ENCODE measurements at regions not wholly inside any gene's neighbourhood (a gene's known extent, or its start where the extent isn't known, plus 50 kb on each side); places are given as distances from the start of the nearest gene placed in this dataset.

DNA sequence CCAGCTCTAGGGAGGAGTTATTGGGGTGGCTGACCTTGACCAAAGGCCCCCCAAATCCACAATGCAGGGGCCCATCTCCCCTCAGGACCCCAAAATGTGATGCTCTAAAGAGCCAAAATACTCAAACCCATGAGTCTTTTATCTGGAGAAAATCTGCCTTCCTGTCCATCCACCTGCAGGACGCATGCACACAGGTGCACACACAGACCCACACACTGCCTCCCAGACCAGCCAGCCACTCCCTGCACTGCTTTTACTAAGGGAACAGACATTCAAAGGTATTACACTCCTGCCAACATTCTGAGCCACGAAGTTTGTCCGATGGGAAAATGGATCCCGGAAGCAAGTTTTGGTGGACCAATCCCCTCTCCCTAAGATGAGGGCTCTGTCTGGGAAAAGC, 76.1 kb upstream of the CDH5 start:
- DNase-seq (ENCODE audit: insufficient read length, low spot score) (no peak), FAIRE-seq (no peak)
- TF ChIP-seq, protein P1, sequence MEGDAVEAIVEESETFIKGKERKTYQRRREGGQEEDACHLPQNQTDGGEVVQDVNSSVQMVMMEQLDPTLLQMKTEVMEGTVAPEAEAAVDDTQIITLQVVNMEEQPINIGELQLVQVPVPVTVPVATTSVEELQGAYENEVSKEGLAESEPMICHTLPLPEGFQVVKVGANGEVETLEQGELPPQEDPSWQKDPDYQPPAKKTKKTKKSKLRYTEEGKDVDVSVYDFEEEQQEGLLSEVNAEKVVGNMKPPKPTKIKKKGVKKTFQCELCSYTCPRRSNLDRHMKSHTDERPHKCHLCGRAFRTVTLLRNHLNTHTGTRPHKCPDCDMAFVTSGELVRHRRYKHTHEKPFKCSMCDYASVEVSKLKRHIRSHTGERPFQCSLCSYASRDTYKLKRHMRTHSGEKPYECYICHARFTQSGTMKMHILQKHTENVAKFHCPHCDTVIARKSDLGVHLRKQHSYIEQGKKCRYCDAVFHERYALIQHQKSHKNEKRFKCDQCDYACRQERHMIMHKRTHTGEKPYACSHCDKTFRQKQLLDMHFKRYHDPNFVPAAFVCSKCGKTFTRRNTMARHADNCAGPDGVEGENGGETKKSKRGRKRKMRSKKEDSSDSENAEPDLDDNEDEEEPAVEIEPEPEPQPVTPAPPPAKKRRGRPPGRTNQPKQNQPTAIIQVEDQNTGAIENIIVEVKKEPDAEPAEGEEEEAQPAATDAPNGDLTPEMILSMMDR (IDR thresholded peaks at IDR 0.05; ENCODE audit: insufficient read depth, missing control alignments): no peak

DNA sequence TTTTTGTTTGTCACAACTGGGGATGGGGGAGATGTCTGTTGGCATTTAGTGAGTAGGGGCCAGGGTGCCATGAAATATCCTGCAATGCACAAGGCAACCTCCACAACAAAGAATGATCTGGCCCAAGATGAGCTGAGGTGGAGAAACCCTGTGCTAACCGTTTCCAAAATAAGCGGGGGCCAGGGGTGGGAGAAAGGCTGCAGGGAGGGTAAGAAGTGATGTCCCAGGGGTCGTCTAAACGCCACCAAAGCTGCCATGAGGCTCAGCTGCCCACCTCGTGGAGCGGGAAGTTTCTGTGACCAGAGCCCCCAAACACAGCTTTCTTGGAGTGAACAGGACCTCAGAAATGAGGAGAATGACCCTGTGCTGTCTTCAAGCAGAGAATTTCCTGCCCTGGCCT, 76.5 kb upstream of the CDH5 start:
- FAIRE-seq: no peak
- no peak for DNase-seq (ENCODE audit: insufficient read length, low spot score)
- TF ChIP-seq, protein P1 (IDR thresholded peaks at IDR 0.05; ENCODE audit: insufficient read depth, missing control alignments): no peak

DNA sequence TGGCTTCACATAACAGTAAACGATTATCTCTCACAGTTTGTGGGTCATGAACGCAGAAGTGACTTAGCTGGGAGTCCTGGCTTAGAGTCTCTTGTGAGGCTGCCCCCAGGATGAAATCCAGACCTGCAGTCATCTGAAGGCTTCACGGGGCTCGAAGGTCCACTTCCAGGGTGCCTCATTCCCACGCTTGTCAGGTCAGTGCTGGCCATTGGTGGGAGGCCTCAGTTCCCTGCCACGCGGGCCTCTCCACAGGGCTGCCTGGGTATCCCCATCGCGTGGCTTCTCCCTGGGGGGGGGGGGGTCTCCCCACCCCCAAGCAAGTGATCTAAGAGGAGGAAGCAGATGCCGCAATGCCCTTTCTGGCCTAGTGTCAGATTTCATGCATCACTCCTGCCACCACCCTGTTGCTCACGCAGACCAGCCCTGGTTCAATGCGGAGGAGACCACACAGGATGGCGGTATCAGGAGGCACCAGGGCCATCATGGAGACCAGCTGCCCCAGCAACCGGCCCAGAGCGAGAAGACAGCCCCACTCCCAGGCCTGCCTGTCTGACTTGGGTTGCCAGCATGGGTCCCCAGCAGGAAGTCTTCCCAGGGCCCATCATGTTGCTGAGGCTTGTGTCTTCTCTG, 77.3 kb upstream of the CDH5 start:
- no peak for FAIRE-seq
- TF ChIP-seq, protein P1 (IDR thresholded peaks at IDR 0.05; ENCODE audit: insufficient read depth, missing control alignments): no peak
- no peak for DNase-seq (ENCODE audit: insufficient read length, low spot score)

DNA sequence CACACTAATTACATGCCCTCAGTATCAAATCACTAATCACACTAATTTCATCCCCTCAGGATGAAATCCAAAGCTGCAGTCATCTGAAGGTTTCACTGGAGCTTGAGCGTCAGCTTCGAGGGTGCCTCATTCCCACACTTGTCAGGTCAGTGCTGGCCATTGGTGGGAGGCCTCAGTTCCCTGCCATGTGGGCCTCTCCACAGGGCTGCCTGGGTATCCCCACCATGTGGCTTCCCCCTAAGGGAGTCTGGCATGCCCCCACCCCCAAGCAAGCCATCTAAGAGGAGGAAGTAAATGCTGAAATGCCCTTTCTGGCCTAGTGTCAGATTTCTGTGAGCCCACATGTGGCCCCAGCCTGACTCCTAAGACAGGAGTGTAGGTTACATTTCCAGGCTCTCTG, 78.6 kb upstream of the CDH5 start:
- no peak for FAIRE-seq
- TF ChIP-seq, protein P1 (IDR thresholded peaks at IDR 0.05; ENCODE audit: insufficient read depth, missing control alignments): no peak
- no peak for DNase-seq (ENCODE audit: insufficient read length, low spot score)

DNA sequence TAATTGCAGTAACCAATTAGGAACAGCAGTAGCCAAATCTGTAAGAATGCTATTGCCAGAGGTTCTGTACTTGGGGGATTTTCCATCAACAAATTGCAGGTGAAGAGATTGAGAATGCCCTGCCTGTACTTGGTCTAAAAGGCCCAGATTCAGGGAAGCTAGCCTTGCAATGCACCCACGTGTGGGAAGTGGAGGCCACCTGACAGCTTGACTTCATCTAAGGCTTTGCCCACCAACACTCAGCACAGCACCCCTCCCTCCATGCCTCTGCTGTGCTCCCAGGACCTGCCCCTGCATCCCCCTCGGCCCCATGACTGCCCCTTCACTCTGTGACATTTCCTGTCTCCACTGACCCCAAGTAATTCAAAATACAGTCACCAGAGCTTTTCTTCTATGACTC, 79.1 kb upstream of the CDH5 start:
- no peak for FAIRE-seq
- no peak for DNase-seq (ENCODE audit: insufficient read length, low spot score)
- TF ChIP-seq, protein P1 (IDR thresholded peaks at IDR 0.05; ENCODE audit: insufficient read depth, missing control alignments): no peak

DNA sequence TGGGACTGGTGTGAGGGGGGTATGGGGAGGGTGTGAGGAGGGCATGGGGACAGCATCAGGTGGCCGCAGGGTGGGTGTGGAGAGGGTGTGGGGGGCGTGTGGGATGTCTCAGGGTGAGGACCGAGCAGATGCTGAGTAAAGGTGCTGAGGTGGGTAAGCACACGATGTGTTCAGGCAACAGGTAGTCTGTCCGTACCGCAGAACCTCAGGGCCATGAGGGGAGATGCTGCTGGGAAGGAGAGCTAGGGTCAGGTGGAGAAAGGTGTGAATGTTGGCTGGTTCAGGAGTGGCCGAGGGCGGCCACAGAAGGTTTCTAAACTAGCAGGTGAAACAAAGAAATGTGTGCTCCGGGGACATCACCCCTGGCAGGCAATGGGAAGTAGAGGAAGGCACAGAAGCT, 80.0 kb upstream of the CDH5 start:
- TF ChIP-seq, protein P1 (IDR thresholded peaks at IDR 0.05; ENCODE audit: insufficient read depth, missing control alignments): no peak
- DNase-seq (ENCODE audit: insufficient read length, low spot score): no peak
- no peak for FAIRE-seq

DNA sequence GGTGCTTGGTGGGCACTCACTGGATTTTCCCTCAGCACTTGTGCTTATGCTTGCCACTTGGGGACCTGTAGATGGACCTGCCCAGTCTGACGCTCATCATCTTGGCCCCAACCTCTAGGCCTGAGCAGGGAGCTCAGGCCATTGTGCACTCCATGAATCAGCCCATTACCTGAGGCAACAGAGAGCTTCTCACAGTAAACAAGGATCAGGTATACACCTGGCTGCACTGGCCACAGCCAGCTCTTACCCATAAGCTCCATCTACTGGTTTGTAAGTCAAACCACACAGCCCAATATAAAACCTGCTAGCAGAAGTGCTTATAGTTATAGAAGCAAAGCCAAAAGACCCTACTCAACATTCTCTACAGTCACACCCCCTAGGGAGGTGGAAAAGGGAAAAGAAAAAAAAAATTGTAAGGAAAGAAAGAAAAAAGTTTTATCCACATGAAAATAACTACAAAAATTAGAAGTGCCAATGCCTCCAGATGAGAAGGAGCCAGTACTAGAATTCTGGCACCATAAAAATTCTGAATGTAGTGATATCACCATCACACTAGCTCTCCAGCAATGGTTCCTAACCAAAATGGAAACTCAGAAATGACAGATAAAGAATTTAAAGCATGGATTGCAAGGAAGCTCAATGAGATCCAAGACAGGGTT, 87.8 kb upstream of the CDH5 start:
- TF ChIP-seq, protein P1 (IDR thresholded peaks at IDR 0.05; ENCODE audit: insufficient read depth, missing control alignments): no peak
- no peak for DNase-seq (ENCODE audit: insufficient read length, low spot score)
- no peak for FAIRE-seq

All from D721Med (cell line).